Subcutaneous abdominal adipose tissue (tissue), 5 donors: ENCODE measurements at regions not wholly inside any gene's neighbourhood (a gene's known extent, or its start where the extent isn't known, plus 50 kb on each side); places are given as distances from the start of the nearest gene placed in this dataset.

Experiments used
- H3K27ac ChIP-seq: one replicate; pipeline ENCODE4 v1.7.0; 2013; ENCODE audit warnings: low read depth, mild to moderate bottlenecking, inconsistent platforms, low read length, moderate library complexity
- H3K27me3 ChIP-seq, 5 donors: one replicate each; pipeline ENCODE4 v1.7.0; 2013; ENCODE audit warnings: low read length in 5 of 5, inconsistent platforms in 1 of 5; ENCODE audit not compliant: control insufficient read depth in 5 of 5, insufficient read depth in 4 of 5
- H3K36me3 ChIP-seq, 5 donors: one replicate each; pipeline ENCODE4 v1.7.0; 2013; ENCODE audit warnings: low read length in 5 of 5; ENCODE audit not compliant: control insufficient read depth in 5 of 5, insufficient read depth in 5 of 5
- H3K4me1 ChIP-seq, 5 donors: one replicate each; pipeline ENCODE4 v1.7.0; 2013; ENCODE audit warnings: low read length in 5 of 5, mild to moderate bottlenecking in 3 of 5, moderate library complexity in 1 of 5; ENCODE audit not compliant: control insufficient read depth in 5 of 5, insufficient read depth in 5 of 5
- H3K4me3 ChIP-seq, 5 donors: one replicate each; pipeline ENCODE4 v1.7.0; 2013; ENCODE audit warnings: low read length in 5 of 5, low read depth in 1 of 5
- H3K9ac ChIP-seq, 5 donors: one replicate each; pipeline ENCODE4 v1.7.0; 2013; ENCODE audit warnings: low read length in 5 of 5, mild to moderate bottlenecking in 4 of 5, moderate library complexity in 3 of 5
- H3K9me3 ChIP-seq, 5 donors: one replicate each; pipeline ENCODE4 v1.7.0; 2013; ENCODE audit warnings: low read length in 5 of 5; ENCODE audit not compliant: control insufficient read depth in 5 of 5
- donor health status: healthy.
- donor health status: healthy.
- donor health status: healthy.
- donor health status: healthy.
- donor health status: healthy.

DNA sequence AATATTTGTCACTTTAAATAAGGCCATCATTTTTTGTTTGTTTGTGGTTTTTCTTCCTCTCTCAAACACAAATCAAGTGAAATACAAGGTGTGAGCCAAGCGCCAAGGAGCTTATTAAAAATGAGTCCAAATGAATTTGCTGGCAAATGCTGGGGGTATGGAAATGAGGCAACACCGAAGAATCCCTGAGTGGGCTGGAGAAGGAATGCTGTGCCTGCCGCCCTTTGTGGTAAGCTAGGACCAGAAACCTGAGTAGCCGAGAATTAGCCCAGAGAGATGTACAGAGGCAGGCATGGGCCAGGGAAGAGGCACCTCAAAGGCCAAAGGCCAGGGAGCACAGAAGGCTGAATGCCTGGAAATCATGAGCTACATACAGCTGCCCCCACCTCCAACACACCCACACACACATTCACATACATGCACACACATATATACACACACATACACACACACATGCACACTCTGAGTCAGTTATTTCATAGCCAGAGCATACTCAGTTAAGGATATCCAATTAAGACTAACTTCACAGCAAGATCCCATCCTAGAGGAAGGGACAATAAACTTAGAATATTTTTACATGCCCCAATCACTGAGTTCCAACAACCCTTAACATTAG is 266.1 kb upstream of the DYNLRB2 start:
- Histone ChIP-seq H3K27ac (no peak overlapping the region), H3K36me3 (no peaks in the 10 kb centered on the region), H3K27me3 (no peaks in the 10 kb centered on the region), H3K9me3 (peaks cover 0 to 3% (median 0%) of the 10 kb centered on the region in 5 donors), H3K9ac (no peak overlapping the region), H3K4me1 (no peaks in the 10 kb centered on the region), H3K4me3 (no peak overlapping the region)

DNA sequence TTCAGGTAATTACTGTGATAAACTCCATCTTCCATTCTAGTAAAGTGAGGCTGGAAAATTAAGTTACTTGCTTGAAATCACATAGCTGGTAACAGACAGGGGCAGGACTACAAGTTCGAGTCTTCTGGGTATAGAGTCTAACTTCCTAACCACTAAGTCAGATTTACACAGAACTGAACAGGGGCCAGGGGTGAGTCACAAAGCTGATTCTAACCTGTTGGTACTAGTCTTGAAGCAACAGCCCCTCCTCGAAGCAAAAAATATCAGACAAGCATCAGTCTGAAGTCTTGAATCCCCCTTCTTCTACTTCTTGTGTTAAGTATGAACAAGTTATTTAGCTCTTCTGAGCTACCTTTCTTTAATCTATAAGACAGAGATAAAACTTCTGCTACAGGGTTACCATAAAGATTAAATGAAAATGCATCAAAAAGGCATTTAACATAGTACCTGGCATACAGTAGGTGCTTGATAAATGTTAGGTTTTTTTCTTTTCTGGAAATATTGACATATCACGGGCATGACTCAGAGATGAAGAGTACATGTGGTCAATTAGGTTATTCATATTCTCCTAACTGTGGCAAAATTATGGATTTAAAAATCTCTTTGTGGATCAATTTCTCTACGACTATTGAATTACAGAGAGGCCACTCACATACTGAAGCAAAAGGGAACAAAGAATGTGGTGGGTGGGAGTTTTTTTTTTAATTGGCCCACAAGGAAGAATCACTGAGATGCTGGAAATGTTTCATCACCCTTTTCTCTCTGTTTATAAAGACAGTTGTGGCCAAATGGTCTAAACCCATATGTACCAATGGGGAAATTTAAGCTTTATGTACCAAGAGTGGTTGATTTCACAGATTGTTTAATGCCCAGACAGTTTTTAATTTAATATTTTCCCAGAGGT is 266.9 kb upstream of the DYNLRB2 start:
- Histone ChIP-seq H3K36me3 (no peaks in the 10 kb centered on the region), H3K27ac (no peak overlapping the region), H3K27me3 (no peaks in the 10 kb centered on the region), H3K9me3 (peaks cover 0 to 3% (median 0%) of the 10 kb centered on the region in 5 donors), H3K4me1 (no peaks in the 10 kb centered on the region), H3K4me3 (no peak overlapping the region), H3K9ac (no peak overlapping the region)

DNA sequence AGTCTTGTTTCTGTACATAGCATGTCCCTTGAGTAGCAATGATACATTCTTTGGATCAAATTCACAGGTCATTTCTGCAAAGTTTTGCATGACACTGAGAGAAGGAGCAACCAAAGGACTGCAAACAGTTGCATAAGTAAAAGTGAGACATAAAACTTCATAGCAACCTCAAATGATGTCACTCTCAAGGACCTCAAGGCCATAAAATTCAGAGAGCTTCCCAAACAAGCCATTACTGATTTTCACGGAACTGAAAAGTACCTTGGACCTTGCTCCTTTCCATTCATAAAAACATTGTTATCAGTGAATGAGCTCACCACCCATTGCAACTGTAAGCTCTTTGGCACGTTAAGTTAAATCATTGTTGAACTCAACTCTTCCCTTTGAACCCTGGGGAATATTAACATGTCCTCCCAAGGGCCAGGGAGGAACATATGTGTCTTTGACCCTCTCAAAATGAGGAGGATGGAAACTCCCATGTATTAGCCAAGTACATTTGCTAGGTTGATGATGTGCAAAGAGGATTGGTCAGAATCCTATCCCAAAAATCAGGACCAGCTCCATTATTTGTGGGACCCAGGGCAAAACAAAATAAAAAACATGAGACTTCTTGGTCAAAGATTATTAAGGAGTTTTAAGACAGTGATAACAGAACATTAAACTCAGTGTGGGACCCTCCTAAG is 275.0 kb upstream of the DYNLRB2 start:
- no peak overlapping the region for H3K9ac ChIP-seq
- H3K4me3 ChIP-seq: no peak overlapping the region
- H3K9me3 ChIP-seq: no peaks in the 10 kb centered on the region

DNA sequence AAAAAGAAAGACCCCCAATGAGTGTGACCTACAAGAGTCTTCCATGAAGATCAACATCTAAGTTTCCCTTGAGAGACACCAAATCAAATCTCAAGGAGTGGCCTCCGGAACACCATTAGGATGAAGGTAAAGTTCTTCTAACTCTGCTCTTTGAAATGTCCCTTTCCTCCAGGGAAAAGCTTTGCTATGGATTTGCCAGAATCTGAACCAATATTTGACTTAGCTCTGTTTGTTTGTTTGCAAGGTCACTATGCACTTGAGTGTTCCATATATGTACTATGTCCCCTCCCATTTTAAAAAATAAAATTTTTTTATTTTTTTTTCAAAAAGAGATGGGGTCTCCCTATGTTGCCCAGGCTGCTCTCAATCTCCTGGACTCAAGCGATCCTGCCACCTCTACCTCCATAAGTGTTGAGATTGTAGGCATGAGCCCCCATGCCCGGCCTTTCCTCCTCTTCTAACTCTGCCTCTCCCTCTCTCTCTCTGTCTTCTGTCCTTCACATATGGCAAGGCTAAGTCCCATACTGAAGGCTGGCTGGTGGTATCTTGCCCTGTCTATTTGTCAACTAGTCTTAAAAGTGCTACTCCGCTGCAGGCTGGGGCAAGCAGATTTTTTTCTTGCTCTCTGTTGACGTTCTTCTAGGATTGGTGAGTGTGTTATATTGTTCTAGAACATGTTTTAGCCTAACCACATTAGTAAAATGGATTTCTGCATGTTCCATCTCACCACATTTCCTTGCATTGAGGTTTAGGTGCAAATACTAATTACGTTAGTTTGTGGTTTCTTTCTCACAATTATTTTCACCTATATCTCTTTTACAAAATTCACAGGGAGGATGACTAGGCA is 276.7 kb upstream of the DYNLRB2 start:
- Histone ChIP-seq H3K27ac (no peak overlapping the region), H3K36me3 (no peaks in the 10 kb centered on the region), H3K4me1 (peaks cover 0 to 10% (median 9%) of the 10 kb centered on the region in 5 donors), H3K4me3 (no peak overlapping the region), H3K9ac (no peak overlapping the region), H3K9me3 (no peaks in the 10 kb centered on the region), H3K27me3 (no peaks in the 10 kb centered on the region)

More for the DNA sequence above, 275.0 kb upstream of the DYNLRB2 start:
- Histone ChIP-seq H3K27ac (no peak overlapping the region), H3K27me3 (no peaks in the 10 kb centered on the region), H3K36me3 (no peaks in the 10 kb centered on the region), H3K4me1 (peaks cover 0 to 7% (median 5%) of the 10 kb centered on the region in 5 donors)

DNA sequence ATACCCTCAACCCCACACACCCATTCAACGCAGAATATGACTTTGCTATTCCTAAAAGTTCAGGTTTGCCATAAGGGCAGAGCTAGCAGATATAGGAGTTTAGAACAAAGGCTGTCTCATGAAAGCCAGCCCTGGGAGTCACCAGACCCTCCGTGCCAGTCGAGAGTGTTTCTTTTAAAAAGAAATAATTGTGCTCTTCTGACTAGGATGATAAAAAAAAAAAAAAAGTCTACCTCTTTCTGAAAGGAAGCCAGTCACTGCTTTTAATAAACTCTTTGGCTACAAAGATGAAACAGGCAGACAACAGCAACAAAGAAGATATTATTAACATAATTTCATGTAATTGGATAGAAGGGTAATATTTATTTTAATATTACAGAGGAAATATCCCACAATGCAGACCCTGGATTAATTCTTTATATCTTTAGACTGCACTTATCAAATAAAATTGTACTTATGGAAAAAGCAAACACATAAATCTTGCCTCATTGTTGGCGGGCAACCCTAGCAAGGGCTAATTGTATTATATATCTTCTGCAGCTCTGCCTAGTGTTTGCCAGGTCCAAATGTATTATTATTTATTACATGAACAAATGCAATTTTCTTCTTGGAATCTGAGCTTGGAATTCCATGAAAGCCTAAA is 277.5 kb upstream of the DYNLRB2 start:
- Histone ChIP-seq H3K4me1 (peaks cover 0 to 10% (median 9%) of the 10 kb centered on the region in 5 donors), H3K27ac (no peak overlapping the region), H3K4me3 (no peak overlapping the region), H3K36me3 (no peaks in the 10 kb centered on the region), H3K9me3 (no peaks in the 10 kb centered on the region), H3K9ac (no peak overlapping the region), H3K27me3 (no peaks in the 10 kb centered on the region)

DNA sequence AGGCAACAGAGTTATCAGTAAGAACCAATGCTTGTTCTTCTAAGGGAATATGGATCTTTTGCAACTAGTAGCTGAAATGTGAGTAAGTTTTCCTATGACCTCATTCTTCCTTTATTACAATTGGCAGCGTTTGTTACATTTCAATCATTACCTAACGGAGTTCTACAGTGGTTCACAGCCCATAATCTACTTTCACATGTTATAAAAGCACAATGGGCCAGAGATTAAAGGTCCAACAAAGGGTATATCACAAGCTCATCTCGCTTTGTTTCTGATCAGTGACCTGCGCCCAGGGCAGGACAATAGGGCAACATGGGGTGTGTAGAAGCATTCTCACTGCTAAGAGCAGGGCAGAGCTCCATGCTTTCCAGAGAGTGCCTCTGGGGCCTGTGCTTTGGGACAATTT is 279.9 kb upstream of the DYNLRB2 start:
- Histone ChIP-seq H3K4me3 (no peak overlapping the region), H3K27ac (no peak overlapping the region), H3K27me3 (no peaks in the 10 kb centered on the region), H3K9me3 (no peaks in the 10 kb centered on the region), H3K36me3 (no peaks in the 10 kb centered on the region), H3K4me1 (peaks cover 0 to 10% (median 9%) of the 10 kb centered on the region in 5 donors), H3K9ac (no peak overlapping the region)

DNA sequence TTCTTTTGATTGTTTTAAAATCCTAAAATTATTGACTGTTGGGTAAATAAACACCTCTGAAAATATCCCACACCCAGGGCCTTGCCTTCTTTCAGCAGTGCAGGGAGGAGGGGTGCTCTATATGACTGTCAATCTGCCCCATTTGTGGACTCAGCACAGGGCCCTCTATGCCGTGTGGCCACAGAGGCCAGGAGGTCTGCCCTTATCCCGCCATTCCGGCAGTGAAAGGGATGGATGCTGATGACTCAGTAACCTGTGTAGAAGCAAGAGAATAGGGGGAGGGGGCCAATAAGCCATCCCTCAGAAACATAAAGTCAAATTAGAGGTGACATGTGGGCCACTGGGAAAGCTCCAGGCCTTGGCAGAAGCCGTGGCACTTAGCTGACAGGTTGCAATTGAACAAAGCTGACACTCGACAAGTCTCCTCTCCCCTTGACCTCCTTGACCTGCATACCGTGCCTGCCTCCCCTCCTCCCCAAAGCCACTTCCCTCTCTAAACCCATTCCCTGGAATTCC is 281.4 kb upstream of the DYNLRB2 start:
- Histone ChIP-seq H3K27ac (no peak overlapping the region), H3K36me3 (no peaks in the 10 kb centered on the region), H3K4me1 (peaks cover 0 to 10% (median 9%) of the 10 kb centered on the region in 5 donors), H3K9ac (no peak overlapping the region), H3K9me3 (no peaks in the 10 kb centered on the region), H3K27me3 (no peaks in the 10 kb centered on the region), H3K4me3 (no peak overlapping the region)

DNA sequence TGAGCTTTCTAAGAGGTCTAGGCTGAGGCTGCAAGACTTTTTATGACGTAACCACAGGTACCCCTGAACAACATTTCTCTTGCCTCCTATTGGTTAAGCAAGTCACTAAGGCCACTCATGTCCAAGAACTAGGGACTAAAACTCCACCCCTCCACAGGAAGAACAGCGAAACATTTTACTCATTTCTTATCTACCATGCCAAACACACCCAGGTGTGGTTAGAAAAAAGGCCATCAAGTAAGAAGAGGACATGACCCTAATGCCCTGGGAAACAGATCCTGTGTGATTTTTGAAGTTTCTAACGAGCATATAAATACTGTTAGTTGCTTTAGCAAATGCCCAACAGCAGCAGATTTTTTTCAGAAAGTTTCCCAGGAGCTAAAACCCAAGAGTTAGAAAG is 282.4 kb upstream of the DYNLRB2 start:
- Histone ChIP-seq H3K4me1 (peaks cover 0 to 10% (median 9%) of the 10 kb centered on the region in 5 donors), H3K9ac (no peak overlapping the region), H3K27me3 (peaks cover 0 to 3% (median 0%) of the 10 kb centered on the region in 5 donors), H3K36me3 (no peaks in the 10 kb centered on the region), H3K4me3 (no peak overlapping the region), H3K9me3 (no peaks in the 10 kb centered on the region), H3K27ac (no peak overlapping the region)

DNA sequence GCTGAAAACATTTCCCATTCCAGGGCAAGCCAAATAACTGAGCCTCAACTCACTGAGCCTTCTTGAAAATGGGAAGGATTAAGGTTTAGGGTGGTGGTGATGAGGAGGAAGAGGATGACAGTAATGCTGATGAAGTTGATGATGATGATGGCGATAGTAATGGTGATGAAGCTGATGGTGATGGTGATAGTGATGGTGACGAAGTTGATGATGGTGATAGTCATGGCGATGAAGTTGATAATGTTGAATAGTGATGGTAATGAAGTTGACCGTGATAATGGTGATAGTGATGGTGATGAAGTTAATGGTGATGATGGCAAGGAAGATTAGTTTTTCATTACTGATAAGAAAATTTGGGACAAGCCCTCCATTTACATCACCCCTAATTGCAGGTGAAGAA is 285.8 kb upstream of the DYNLRB2 start:
- Histone ChIP-seq H3K9ac (no peak overlapping the region), H3K4me1 (no peaks in the 10 kb centered on the region), H3K4me3 (no peak overlapping the region), H3K27ac (no peak overlapping the region), H3K36me3 (no peaks in the 10 kb centered on the region), H3K27me3 (peaks cover 0 to 5% (median 0%) of the 10 kb centered on the region in 5 donors), H3K9me3 (no peaks in the 10 kb centered on the region)
